OCI-LY3 (cell line): ENCODE measurements at regions not wholly inside any gene's neighbourhood (a gene's known extent, or its start where the extent isn't known, plus 50 kb on each side); places are given as distances from the start of the nearest gene placed in this dataset.

Experiments used
- H2AFZ ChIP-seq: fragments of 200-600, 300-600 bp; shearing (Covaris generic); 2 replicates; pipeline ENCODE4 v1.6.0; 2014; ENCODE audit warnings: antibody characterized with exemption, low read depth, low read length
- H3K27ac ChIP-seq: fragments of 200-600, 300-600 bp; sonication (generic); 2 replicates; pipeline ENCODE4 v1.5.1; 2014; ENCODE audit warnings: mild to moderate bottlenecking, low read length, moderate library complexity, mixed read lengths
- H3K27me3 ChIP-seq: fragments of 200-600, 300-600 bp; sonication (generic); 2 replicates; pipeline ENCODE4 v1.6.1; 2014; ENCODE audit warnings: low read depth, low read length, mixed read lengths
- H3K36me3 ChIP-seq: fragments of 200-600, 300-600 bp; sonication (generic); replicated peaks from 2 replicates; pipeline ENCODE3; 2014; ENCODE audit warnings: low read depth, low read length, mixed read lengths
- H3K4me1 ChIP-seq: fragments of 300-600, 200-600 bp; sonication (generic); 2 replicates; pipeline ENCODE4 v1.6.1; 2014; ENCODE audit warnings: low read length, mixed read lengths
- H3K4me2 ChIP-seq: fragments of 200-600, 300-600 bp; sonication (generic); 2 replicates; pipeline ENCODE4 v1.6.1; 2014; ENCODE audit warnings: low read length, mixed read lengths
- H3K4me3 ChIP-seq: fragments of 300-600, 200-600 bp; sonication (generic); 2 replicates; pipeline ENCODE4 v1.5.1; 2014; ENCODE audit warnings: antibody characterized with exemption, mild to moderate bottlenecking, low read length, moderate library complexity
- H3K79me2 ChIP-seq: fragments of 300-600, 200-600 bp; shearing (Covaris generic); 2 replicates; pipeline ENCODE4 v1.6.1; 2014; ENCODE audit warnings: mild to moderate bottlenecking, low read length, mixed read lengths
- H3K9ac ChIP-seq: fragments of 300-600, 200-600 bp; shearing (Covaris generic); 2 replicates; pipeline ENCODE4 v1.6.0; 2014; ENCODE audit warnings: mild to moderate bottlenecking, low read length, moderate library complexity
- H3K9me3 ChIP-seq: fragments of 200-600, 300-600 bp; shearing (Covaris generic); 2 replicates; pipeline ENCODE4 v1.6.1; 2014; ENCODE audit warnings: low read length, mixed read lengths; ENCODE audit not compliant: insufficient read depth
- H4K20me1 ChIP-seq: fragments of 200-600, 300-600 bp; sonication (generic); 2 replicates; pipeline ENCODE4 v1.6.1; 2016; ENCODE audit warnings: low read length, mixed read lengths; ENCODE audit not compliant: insufficient read depth
- EZH2phosphoT487 ChIP-seq: fragments of 200-600 bp; shearing (Covaris generic); IDR thresholded peaks from 2 replicates; pipeline ENCODE4 v1.6.1; 2018; ENCODE audit warnings: antibody characterized with exemption, mixed run types, low read depth
- TF ChIP-seq, protein P1 (sequence below): fragments of 200-600, 300-600 bp; sonication (generic); IDR thresholded peaks from 2 replicates; pipeline ENCODE4 v1.5.1; 2014; ENCODE audit warnings: antibody characterized with exemption, low read length, low read depth

- TF ChIP-seq, protein P1, sequence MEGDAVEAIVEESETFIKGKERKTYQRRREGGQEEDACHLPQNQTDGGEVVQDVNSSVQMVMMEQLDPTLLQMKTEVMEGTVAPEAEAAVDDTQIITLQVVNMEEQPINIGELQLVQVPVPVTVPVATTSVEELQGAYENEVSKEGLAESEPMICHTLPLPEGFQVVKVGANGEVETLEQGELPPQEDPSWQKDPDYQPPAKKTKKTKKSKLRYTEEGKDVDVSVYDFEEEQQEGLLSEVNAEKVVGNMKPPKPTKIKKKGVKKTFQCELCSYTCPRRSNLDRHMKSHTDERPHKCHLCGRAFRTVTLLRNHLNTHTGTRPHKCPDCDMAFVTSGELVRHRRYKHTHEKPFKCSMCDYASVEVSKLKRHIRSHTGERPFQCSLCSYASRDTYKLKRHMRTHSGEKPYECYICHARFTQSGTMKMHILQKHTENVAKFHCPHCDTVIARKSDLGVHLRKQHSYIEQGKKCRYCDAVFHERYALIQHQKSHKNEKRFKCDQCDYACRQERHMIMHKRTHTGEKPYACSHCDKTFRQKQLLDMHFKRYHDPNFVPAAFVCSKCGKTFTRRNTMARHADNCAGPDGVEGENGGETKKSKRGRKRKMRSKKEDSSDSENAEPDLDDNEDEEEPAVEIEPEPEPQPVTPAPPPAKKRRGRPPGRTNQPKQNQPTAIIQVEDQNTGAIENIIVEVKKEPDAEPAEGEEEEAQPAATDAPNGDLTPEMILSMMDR: no peak
- no peak for TF ChIP-seq EZH2phosphoT487
- Histone ChIP-seq H3K4me2 (no peak overlapping the region), H3K9ac (no peak overlapping the region), H3K27ac (no peak overlapping the region), H3K36me3 (peaks cover 2% of the 10 kb centered on the region), H3K4me3 (no peak overlapping the region), H3K79me2 (peaks cover 23% of the 10 kb centered on the region), H4K20me1 (peaks cover 3% of the 10 kb centered on the region; the same call in 1 of the 2 replicates), H2AFZ (no peak overlapping the region), H3K27me3 (no peaks in the 10 kb centered on the region), H3K9me3 (no peaks in the 10 kb centered on the region), H3K4me1 (no peaks in the 10 kb centered on the region)
These were observed 171.5 kb upstream of the GOLIM4 start for GRCh38 chr3:168267179-168267578.

DNA sequence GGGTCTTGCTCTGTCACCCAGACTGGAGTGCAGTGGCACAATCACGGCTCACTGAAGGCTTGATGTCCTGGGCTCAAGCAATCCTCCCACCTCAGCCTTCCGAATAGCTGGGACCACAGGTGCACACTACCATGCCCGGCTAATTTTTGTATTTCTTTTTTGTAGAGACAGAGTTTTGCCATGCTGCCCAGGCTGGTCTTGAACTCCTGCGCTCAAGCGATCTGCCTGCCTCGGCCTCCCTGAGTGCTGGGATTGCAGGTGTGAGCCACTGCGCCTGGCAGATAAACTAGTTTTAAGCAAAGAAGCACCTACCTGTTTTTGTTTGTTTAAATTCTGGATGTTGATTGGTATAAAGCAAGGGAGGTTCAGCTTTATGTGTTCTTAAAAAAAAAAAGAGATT is 170.6 kb upstream of the GOLIM4 start:
- H3K4me2 ChIP-seq: no peak overlapping the region
- peaks cover 9% of the 10 kb centered on the region; the same call in 1 of the 2 replicates for H4K20me1 ChIP-seq
- H3K36me3 ChIP-seq: peaks cover 2% of the 10 kb centered on the region
- H2AFZ ChIP-seq: no peak overlapping the region
- TF ChIP-seq EZH2phosphoT487: no peak
- TF ChIP-seq, protein P1: no peak
- H3K9ac ChIP-seq: no peak overlapping the region
- H3K79me2 ChIP-seq: peaks cover 30% of the 10 kb centered on the region
- H3K4me3 ChIP-seq: no peak overlapping the region
- no peaks in the 10 kb centered on the region for H3K27me3 ChIP-seq
- H3K9me3 ChIP-seq: no peaks in the 10 kb centered on the region
- no peak overlapping the region for H3K27ac ChIP-seq
- peaks cover 7% of the 10 kb centered on the region for H3K4me1 ChIP-seq

DNA sequence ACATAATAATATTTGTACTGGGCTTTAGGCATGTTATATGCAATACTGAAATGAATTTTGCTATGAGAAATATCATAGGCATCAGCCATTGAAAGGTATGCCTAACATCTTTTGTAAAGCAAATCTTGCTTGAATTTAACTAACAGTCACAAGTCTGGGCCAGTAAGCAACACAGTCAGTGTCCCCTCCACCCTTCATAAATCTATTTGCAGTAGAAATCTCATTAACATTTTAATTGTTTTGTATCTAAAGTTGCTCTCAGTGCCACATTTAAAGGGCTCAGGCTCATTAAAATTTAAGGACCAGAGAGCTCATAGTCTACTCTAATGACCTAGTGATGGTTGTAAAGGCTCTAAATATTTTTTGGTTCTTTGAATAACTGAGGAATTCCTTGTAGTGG is 167.2 kb upstream of the GOLIM4 start:
- Histone ChIP-seq H3K9ac (no peak overlapping the region), H3K27ac (no peak overlapping the region), H3K4me2 (no peak overlapping the region), H3K27me3 (no peaks in the 10 kb centered on the region), H3K36me3 (peaks cover 2% of the 10 kb centered on the region), H3K79me2 (peaks cover 51% of the 10 kb centered on the region), H3K4me1 (peaks cover 20% of the 10 kb centered on the region), H4K20me1 (peaks cover 22% of the 10 kb centered on the region), H3K9me3 (no peaks in the 10 kb centered on the region), H3K4me3 (no peak overlapping the region), H2AFZ (no peak overlapping the region)
- TF ChIP-seq, protein P1: no peak
- TF ChIP-seq EZH2phosphoT487: no peak

- Histone ChIP-seq H3K4me2 (peak overlapping the region; percentile 13; the same call in 1 of the 2 replicates), H3K4me1 (peaks cover 20% of the 10 kb centered on the region), H2AFZ (no peak overlapping the region), H4K20me1 (peaks cover 22% of the 10 kb centered on the region), H3K79me2 (peaks cover 58% of the 10 kb centered on the region), H3K27me3 (no peaks in the 10 kb centered on the region), H3K36me3 (peaks cover 12% of the 10 kb centered on the region), H3K9me3 (no peaks in the 10 kb centered on the region; the same call in 1 of the 2 replicates), H3K27ac (no peak overlapping the region), H3K9ac (no peak overlapping the region), H3K4me3 (no peak overlapping the region)
- TF ChIP-seq EZH2phosphoT487: no peak
- TF ChIP-seq, protein P1: no peak
These were observed 165.1 kb upstream of the GOLIM4 start for GRCh38 chr3:168260859-168261258.
